GM21381 (cell line): ENCODE measurements at regions not wholly inside any gene's neighbourhood (a gene's known extent, or its start where the extent isn't known, plus 50 kb on each side); places are given as distances from the start of the nearest gene placed in this dataset.
"Not testable (repeated sequence)": the region's sequence is repeated elsewhere in the genome, so short reads cannot be mapped to it uniquely, and the experiment has no call there.

Experiments used
- ATAC-seq: cut with Tn5 transposase; IDR thresholded peaks from one replicate; pipeline ENCODE4 v1.9.1; 2021; ENCODE audit warnings: mild to moderate bottlenecking, moderate library complexity; ENCODE audit not compliant: unreplicated experiment

GRCh38 chr5:18754201-18754600, 1119.9 kb downstream of the TAF11L14 start:
- no peak for ATAC-seq

GRCh38 chr5:18761801-18762200, 1127.5 kb downstream of the TAF11L14 start:
- peak; percentile 73 for ATAC-seq

- ATAC-seq: no peak
Measured at GRCh38 chr5:18764161-18764560, 1129.9 kb downstream of the TAF11L14 start.

- ATAC-seq: no peak
Measured at GRCh38 chr5:18765304-18765703, 1131.0 kb downstream of the TAF11L14 start.

- ATAC-seq: no peak
Measured at GRCh38 chr5:18771097-18771610, 1136.9 kb downstream of the TAF11L14 start.

- ATAC-seq: no peak
Measured at GRCh38 chr5:18772475-18772874, 1138.2 kb downstream of the TAF11L14 start.

GRCh38 chr5:18778225-18778624, 1144.0 kb downstream of the TAF11L14 start:
- ATAC-seq: no peak

- ATAC-seq: no peak
Measured at GRCh38 chr5:18789218-18789998, 1155.1 kb downstream of the TAF11L14 start.

- ATAC-seq: no peak
Measured at GRCh38 chr5:18792145-18792544, 1157.9 kb downstream of the TAF11L14 start.

- ATAC-seq: no peak
Measured at GRCh38 chr5:18797222-18797621, 1163.0 kb downstream of the TAF11L14 start.

- ATAC-seq: no peak
Measured at GRCh38 chr5:18798058-18798457, 1163.8 kb downstream of the TAF11L14 start.

- ATAC-seq: no peak
Measured at GRCh38 chr5:18799482-18800128, 1165.3 kb downstream of the TAF11L14 start.

- no peak for ATAC-seq
Measured at GRCh38 chr5:18800293-18801025, 1166.2 kb downstream of the TAF11L14 start.

- not testable (repeated sequence) for ATAC-seq
Measured at GRCh38 chr5:18801413-18801812, 1167.2 kb downstream of the TAF11L14 start.

GRCh38 chr5:18802336-18802735, 1168.1 kb downstream of the TAF11L14 start:
- ATAC-seq: no peak

- ATAC-seq: no peak
Measured at GRCh38 chr5:18805376-18805775, 1171.1 kb downstream of the TAF11L14 start.

- ATAC-seq: no peak
Measured at GRCh38 chr5:18807256-18808149, 1173.2 kb downstream of the TAF11L14 start.

- ATAC-seq: no peak
Measured at GRCh38 chr5:18811661-18812060, 1176.3 kb downstream of the CDH18 start.

- ATAC-seq: no peak
Measured at GRCh38 chr5:18828351-18828750, 1159.6 kb downstream of the CDH18 start.

- ATAC-seq: no peak
Measured at GRCh38 chr5:18829539-18829938, 1158.5 kb downstream of the CDH18 start.
